MM.1S (cell line): ENCODE measurements at regions not wholly inside any gene's neighbourhood (a gene's known extent, or its start where the extent isn't known, plus 50 kb on each side); places are given as distances from the start of the nearest gene placed in this dataset.

ENCODE experiments used
- DNase-seq: peaks from one replicate; pipeline ENCODE4 v3.0.0-alpha.2; 2015
- H2AFZ ChIP-seq: fragments of 300-600 bp; sonication (generic); 2 replicates; pipeline ENCODE4 v1.6.0; 2016; ENCODE audit warnings: antibody characterized with exemption, low read length
- H3F3A ChIP-seq: fragments of 300-600 bp; sonication (generic); 2 replicates; pipeline ENCODE4 v1.6.1; 2016; ENCODE audit warnings: mild to moderate bottlenecking, antibody characterized with exemption, low read length, moderate library complexity, mixed read lengths; ENCODE audit not compliant: insufficient read depth
- H3K27ac ChIP-seq: fragments of 300-600 bp; sonication (generic); 2 replicates; pipeline ENCODE4 v1.5.1; 2016; ENCODE audit warnings: mild to moderate bottlenecking, low read length
- H3K27me3 ChIP-seq: fragments of 300-600 bp; sonication (generic); replicated peaks from 2 replicates; pipeline ENCODE4 v1.6.0; 2016; ENCODE audit warnings: low read length; ENCODE audit not compliant: insufficient read depth
- H3K36me3 ChIP-seq: fragments of 300-600 bp; sonication (generic); replicated peaks from 2 replicates; pipeline ENCODE4 v1.6.1; 2016; ENCODE audit warnings: mild to moderate bottlenecking, low read length, mixed read lengths; ENCODE audit not compliant: insufficient read depth
- H3K4me1 ChIP-seq: fragments of 300-600 bp; sonication (generic); 2 replicates; pipeline ENCODE4 v1.6.1; 2016; ENCODE audit warnings: low read length, mixed read lengths
- H3K4me2 ChIP-seq: fragments of 300-600 bp; sonication (generic); 2 replicates; pipeline ENCODE4 v1.6.0; 2016; ENCODE audit warnings: low read depth, low read length
- H3K4me3 ChIP-seq: fragments of 300-600 bp; sonication (generic); 2 replicates; pipeline ENCODE4 v1.5.1; 2016; ENCODE audit warnings: low read length, mixed read lengths
- H3K79me2 ChIP-seq: fragments of 300-600 bp; sonication (generic); 2 replicates; pipeline ENCODE4 v1.6.1; 2016; ENCODE audit warnings: mixed run types, low read length, mixed read lengths
- H3K9ac ChIP-seq: fragments of 300-600 bp; sonication (generic); 2 replicates; pipeline ENCODE4 v1.6.1; 2016; ENCODE audit warnings: low read length, mixed read lengths
- H3K9me2 ChIP-seq: fragments of 300-600 bp; sonication (generic); replicated peaks from 2 replicates; pipeline ENCODE4 v1.6.1; 2016; ENCODE audit warnings: mild to moderate bottlenecking, low read length, mixed read lengths; ENCODE audit not compliant: insufficient read depth
- H3K9me3 ChIP-seq: fragments of 300-600 bp; sonication (generic); replicated peaks from 2 replicates; pipeline ENCODE4 v1.6.1; 2016; ENCODE audit warnings: mild to moderate bottlenecking, low read length, mixed read lengths; ENCODE audit not compliant: insufficient read depth
- H4K20me1 ChIP-seq: fragments of 300-600 bp; sonication (generic); 2 replicates; pipeline ENCODE4 v1.6.1; 2016; ENCODE audit warnings: mild to moderate bottlenecking, low read length, moderate library complexity, mixed read lengths; ENCODE audit not compliant: insufficient read depth
- EZH2 ChIP-seq: fragments of 300-600 bp; sonication (generic); optimal IDR thresholded peaks from 2 replicates; pipeline ENCODE3; 2017; ENCODE audit warnings: low read depth, mild to moderate bottlenecking, antibody characterized with exemption, low read length, mixed read lengths
- EZH2phosphoT487 ChIP-seq: fragments of 300-600 bp; sonication (generic); IDR thresholded peaks from 2 replicates; pipeline ENCODE4 v1.6.1; 2018; ENCODE audit warnings: antibody characterized with exemption, low read length
- TF ChIP-seq, protein P1 (sequence below): fragments of 300-600 bp; sonication (generic); IDR thresholded peaks from 2 replicates; pipeline ENCODE4 v1.5.1; 2016; ENCODE audit warnings: antibody characterized with exemption, low read length, mixed read lengths

DNA sequence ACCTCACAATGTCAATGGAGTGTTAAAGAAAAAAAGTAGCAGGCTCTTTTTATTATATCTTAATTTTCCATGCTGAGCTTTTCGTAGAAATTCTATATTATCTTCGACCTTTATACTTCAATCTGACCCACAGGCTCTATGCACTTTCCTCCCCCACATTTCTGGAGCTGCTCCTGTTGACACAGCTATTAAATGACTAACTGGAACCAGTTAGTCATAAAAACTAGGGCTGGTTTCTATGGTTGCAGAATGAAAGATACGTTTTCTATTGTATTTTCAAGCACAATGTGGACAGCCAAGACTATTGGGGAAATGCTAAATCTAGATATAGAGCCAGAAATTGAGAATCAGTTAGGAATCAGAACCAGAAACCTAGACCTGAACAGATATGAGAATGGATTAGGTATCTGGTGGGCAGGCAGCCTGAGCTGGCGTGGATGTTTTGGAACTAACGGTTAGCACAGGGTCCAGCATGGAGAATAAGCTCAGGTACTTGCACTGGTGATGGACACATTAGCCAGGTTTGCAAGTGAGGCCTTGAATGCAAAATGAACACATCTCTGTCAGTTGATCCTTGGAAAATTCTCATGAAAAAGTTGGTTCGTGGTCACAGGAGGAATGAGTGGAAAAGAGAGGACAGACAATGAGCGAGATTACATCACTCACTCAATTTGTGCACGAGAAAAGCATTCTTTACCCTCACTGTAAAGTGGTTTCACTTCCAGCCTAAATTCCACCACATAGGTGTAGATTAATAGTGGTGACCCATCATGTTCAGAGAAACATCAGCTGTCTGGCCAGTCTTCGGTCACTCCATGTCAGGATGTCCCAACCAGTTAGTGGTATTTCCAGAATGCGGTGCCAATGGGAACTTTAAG lies 144.6 kb upstream of the EPHA4 start:
- no peaks in the 10 kb centered on the region for H3F3A ChIP-seq
- no peak overlapping the region for H3K4me2 ChIP-seq
- H3K79me2 ChIP-seq, result no peaks in the 10 kb centered on the region
- H3K27me3 ChIP-seq, result no peaks in the 10 kb centered on the region
- DNase-seq, result no peak
- no peaks in the 10 kb centered on the region for H3K9me3 ChIP-seq
- no peaks in the 10 kb centered on the region for H3K36me3 ChIP-seq
- no peaks in the 10 kb centered on the region for H3K4me1 ChIP-seq
- H2AFZ ChIP-seq, result no peak overlapping the region
- no peak overlapping the region for H3K27ac ChIP-seq
- H3K9me2 ChIP-seq, result no peaks in the 10 kb centered on the region
- TF ChIP-seq, protein P1, sequence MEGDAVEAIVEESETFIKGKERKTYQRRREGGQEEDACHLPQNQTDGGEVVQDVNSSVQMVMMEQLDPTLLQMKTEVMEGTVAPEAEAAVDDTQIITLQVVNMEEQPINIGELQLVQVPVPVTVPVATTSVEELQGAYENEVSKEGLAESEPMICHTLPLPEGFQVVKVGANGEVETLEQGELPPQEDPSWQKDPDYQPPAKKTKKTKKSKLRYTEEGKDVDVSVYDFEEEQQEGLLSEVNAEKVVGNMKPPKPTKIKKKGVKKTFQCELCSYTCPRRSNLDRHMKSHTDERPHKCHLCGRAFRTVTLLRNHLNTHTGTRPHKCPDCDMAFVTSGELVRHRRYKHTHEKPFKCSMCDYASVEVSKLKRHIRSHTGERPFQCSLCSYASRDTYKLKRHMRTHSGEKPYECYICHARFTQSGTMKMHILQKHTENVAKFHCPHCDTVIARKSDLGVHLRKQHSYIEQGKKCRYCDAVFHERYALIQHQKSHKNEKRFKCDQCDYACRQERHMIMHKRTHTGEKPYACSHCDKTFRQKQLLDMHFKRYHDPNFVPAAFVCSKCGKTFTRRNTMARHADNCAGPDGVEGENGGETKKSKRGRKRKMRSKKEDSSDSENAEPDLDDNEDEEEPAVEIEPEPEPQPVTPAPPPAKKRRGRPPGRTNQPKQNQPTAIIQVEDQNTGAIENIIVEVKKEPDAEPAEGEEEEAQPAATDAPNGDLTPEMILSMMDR, result no peak
- TF ChIP-seq EZH2 (no peak), EZH2phosphoT487 (no peak)
- no peaks in the 10 kb centered on the region for H4K20me1 ChIP-seq
- no peak overlapping the region for H3K4me3 ChIP-seq
- H3K9ac ChIP-seq, result no peak overlapping the region

DNA sequence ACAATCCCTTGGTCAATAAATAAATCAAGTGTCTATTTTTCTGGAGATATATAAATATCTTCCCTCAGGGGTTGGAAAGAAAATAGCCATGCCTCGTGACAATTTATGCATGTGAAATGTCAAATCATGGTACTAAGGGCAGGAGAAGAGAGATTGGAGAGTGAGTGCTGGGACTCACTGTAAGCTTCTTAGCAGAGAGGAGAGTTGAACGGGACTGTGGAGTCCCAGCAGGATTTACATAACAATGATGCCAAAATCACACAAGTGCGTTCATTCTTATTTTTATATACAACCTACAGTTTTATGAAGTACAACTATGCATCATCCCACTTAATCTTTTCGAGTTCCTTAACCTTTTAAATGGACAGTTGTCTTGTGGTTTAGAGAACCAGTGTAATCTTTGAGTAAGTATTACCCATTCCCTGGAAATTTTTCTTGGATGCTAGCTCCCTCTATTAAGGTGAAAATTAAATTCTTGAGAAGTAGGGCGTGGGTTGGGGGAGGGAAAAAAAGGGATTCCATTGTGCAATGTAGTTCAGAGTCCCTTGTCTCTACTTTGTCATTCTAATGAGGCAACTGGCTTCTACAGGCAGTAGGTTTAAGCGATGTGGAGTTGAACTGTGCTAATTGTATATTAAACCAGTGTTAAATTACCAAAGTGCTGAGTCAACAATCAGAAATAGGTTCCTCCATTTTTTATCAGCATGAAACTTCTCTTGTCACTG lies 143.6 kb upstream of the EPHA4 start:
- Histone ChIP-seq H4K20me1 (no peaks in the 10 kb centered on the region), H3K4me1 (no peaks in the 10 kb centered on the region), H3K9me3 (no peaks in the 10 kb centered on the region), H3K27me3 (no peaks in the 10 kb centered on the region), H2AFZ (no peak overlapping the region), H3K9me2 (no peaks in the 10 kb centered on the region), H3K9ac (no peak overlapping the region), H3K4me2 (no peak overlapping the region), H3K27ac (no peak overlapping the region), H3F3A (no peaks in the 10 kb centered on the region), H3K4me3 (no peak overlapping the region), H3K36me3 (no peaks in the 10 kb centered on the region), H3K79me2 (no peaks in the 10 kb centered on the region)
- DNase-seq, result no peak
- no peak for TF ChIP-seq EZH2
- TF ChIP-seq EZH2phosphoT487, result no peak
- TF ChIP-seq, protein P1, result no peak

DNA sequence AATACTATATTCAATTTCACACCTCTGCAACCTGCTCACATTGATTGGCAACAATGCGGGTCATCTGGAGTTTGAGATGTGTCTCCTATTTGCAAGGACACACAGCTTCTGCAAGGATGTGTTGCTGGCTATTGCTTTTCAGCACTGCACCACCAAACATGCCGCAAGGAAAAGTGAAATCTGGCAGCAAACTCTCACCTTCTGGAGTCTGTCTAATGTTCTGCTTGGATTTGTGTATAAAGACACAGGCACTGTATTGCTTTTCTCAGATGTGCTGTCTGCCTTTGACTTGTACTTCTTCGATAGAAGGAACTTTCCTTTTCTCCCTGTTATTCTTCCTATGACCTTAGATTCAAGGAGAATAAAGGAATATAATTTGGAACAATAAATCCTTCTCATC lies 138.6 kb upstream of the EPHA4 start:
- DNase-seq, result no peak
- H4K20me1 ChIP-seq, result no peaks in the 10 kb centered on the region
- H2AFZ ChIP-seq, result no peak overlapping the region
- no peak overlapping the region for H3K27ac ChIP-seq
- H3K4me2 ChIP-seq, result no peak overlapping the region
- no peaks in the 10 kb centered on the region for H3F3A ChIP-seq
- H3K36me3 ChIP-seq, result no peaks in the 10 kb centered on the region
- H3K4me3 ChIP-seq, result no peak overlapping the region
- H3K4me1 ChIP-seq, result no peaks in the 10 kb centered on the region
- no peaks in the 10 kb centered on the region for H3K79me2 ChIP-seq
- no peaks in the 10 kb centered on the region for H3K9me3 ChIP-seq
- TF ChIP-seq EZH2 (no peak), EZH2phosphoT487 (no peak)
- TF ChIP-seq, protein P1, result no peak
- H3K27me3 ChIP-seq, result no peaks in the 10 kb centered on the region
- no peaks in the 10 kb centered on the region for H3K9me2 ChIP-seq
- no peak overlapping the region for H3K9ac ChIP-seq
